ENCODE measurements at regions not wholly inside any gene's neighbourhood (a gene's known extent, or its start where the extent isn't known, plus 50 kb on each side); places are given as distances from the start of the nearest gene placed in this dataset.

DNA sequence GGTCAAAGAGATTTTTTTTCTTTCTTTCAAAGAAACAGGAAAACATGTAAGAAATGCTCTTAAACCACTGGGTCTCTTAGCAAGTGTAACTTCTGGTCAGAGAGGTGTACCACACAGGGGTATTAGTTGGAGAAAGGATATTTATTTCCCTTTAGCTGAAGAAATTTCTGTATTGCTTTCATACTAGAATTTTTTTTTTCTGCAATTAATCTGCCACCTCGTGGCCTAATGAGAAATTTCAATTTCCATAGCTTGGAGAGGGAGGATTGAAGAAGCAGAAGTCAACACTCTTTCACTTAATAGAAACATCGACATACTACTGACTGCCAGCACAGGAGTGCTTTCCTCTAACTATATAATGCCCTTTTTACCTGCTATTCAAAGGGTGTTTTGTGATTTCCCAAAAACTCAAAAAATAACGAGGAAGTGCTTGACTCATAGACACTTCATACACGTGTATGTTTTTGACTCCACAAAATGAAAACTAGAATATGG, 177.6 kb upstream of the NAMPT start:
- no peaks in the 10 kb centered on the region for H3K27me3 Mint-ChIP-seq
- peaks cover 16% of the 10 kb centered on the region for H3K36me3 Mint-ChIP-seq (ENCODE audit: low read depth)
- H3K27ac Mint-ChIP-seq, result peak overlapping the region; percentile 63
- TF ChIP-seq, protein P1, sequence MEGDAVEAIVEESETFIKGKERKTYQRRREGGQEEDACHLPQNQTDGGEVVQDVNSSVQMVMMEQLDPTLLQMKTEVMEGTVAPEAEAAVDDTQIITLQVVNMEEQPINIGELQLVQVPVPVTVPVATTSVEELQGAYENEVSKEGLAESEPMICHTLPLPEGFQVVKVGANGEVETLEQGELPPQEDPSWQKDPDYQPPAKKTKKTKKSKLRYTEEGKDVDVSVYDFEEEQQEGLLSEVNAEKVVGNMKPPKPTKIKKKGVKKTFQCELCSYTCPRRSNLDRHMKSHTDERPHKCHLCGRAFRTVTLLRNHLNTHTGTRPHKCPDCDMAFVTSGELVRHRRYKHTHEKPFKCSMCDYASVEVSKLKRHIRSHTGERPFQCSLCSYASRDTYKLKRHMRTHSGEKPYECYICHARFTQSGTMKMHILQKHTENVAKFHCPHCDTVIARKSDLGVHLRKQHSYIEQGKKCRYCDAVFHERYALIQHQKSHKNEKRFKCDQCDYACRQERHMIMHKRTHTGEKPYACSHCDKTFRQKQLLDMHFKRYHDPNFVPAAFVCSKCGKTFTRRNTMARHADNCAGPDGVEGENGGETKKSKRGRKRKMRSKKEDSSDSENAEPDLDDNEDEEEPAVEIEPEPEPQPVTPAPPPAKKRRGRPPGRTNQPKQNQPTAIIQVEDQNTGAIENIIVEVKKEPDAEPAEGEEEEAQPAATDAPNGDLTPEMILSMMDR (IDR thresholded peaks at IDR 0.05), result peak; percentile 79
- H3K4me1 Mint-ChIP-seq (ENCODE audit: low read depth), result peaks cover 25% of the 10 kb centered on the region
- ChIA-PET CTCF (interaction anchor here (0.7 to 3.0 kb wide), 51 partner anchors 10 to 295 kb away, joined by 3 to 73 read pairs (median 4); partner anchors contain the start of gene NAMPT), POLR2A (interaction anchor here (1.1 to 2.9 kb wide), 6 partner anchors 15 to 286 kb away, joined by 3 to 18 read pairs (median 4); partner anchors contain the start of gene NAMPT)
- intact Hi-C loops (cut with micrococcal nuclease), result loop anchor here (2.0 to 5.0 kb wide), 2 partner anchors 185 to 286 kb away; no protein-coding TSS in a partner anchor
- ATAC-seq (peak; percentile 69), DNase-seq (peak; percentile 13)
- peak overlapping the region; percentile 25 for H3K4me3 Mint-ChIP-seq
- peaks cover 14% of the 10 kb centered on the region for H3K9me3 Mint-ChIP-seq

DNA sequence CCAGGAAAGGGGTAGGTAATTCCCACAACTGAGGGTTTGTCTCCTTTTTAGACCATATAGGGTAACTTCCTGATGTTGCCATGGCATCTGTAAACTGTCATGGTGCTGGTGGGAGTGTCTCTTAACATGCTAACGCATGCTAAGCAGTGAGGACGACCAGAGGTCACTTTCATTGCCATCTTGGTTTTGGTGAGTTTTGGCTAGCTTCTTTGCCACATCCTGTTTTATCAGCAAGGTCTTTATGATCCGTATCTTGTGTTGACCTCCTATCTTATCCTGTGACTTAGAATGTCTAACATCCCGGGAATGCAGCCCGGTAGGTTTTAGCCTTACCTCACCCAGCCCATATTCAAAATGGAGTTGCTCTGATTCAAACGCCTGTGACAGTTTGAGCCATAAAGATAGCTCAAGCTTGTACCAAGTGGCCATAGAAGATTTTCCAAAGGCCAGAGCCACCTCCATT, 176.0 kb upstream of the NAMPT start:
- CTCF ChIA-PET, result interaction anchor here (1.0 to 3.0 kb wide), 8 partner anchors 12 to 284 kb away, joined by 4 to 73 read pairs (median 14); partner anchors contain the start of gene NAMPT
- H3K36me3 Mint-ChIP-seq (ENCODE audit: low read depth), result peaks cover 18% of the 10 kb centered on the region
- ATAC-seq, result no peak

DNA sequence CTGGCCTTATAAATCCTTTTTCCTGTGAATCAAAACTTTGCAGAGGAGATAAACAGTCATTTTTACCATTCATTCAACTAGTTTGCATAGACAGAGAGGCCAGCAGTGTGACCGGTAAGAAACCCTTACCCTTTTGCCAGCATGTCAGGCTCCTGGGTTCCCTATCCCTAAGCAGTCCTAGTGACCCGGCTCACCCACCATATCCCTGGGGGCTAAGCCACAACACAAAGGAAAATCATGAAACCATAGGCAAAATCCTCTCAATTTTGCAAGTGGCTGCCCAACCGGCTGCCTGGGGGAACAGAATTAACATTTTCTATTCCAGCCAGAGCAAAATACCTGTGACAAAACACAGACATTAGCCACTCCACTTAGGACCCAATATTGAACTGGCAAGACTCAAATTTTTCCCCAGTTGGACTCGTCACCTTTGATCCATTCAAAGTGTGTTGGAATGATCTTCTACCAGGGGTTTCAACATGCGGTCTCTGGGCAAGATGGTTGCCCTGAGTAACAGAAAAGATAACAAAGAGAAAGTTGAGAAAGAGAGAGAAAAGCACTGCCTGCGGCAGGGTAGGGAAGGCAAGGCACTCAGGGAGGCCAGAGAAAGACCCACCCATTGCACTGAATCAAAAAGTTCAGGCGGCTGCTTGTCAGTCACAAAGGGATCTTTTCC, 174.8 kb upstream of the NAMPT start:
- no peak for DNase-seq

More for the DNA sequence above, 176.0 kb upstream of the NAMPT start:
- no peak overlapping the region for H3K27ac Mint-ChIP-seq
- intact Hi-C loops (cut with micrococcal nuclease), result loop anchor here (5.0 kb wide), 1 partner anchor 184 kb away; no protein-coding TSS in a partner anchor
- H3K4me3 Mint-ChIP-seq, result no peak overlapping the region
- peaks cover 25% of the 10 kb centered on the region for H3K4me1 Mint-ChIP-seq (ENCODE audit: low read depth)
- DNase-seq, result no peak
- H3K9me3 Mint-ChIP-seq, result peaks cover 14% of the 10 kb centered on the region
- POLR2A ChIA-PET, result interaction anchor here (1.4 to 2.9 kb wide), 2 partner anchors 13 to 176 kb away, joined by 5 to 18 read pairs; partner anchors contain the start of gene NAMPT
- TF ChIP-seq, protein P1 (IDR thresholded peaks at IDR 0.05), result no peak
- H3K27me3 Mint-ChIP-seq, result peaks cover 2% of the 10 kb centered on the region

DNA sequence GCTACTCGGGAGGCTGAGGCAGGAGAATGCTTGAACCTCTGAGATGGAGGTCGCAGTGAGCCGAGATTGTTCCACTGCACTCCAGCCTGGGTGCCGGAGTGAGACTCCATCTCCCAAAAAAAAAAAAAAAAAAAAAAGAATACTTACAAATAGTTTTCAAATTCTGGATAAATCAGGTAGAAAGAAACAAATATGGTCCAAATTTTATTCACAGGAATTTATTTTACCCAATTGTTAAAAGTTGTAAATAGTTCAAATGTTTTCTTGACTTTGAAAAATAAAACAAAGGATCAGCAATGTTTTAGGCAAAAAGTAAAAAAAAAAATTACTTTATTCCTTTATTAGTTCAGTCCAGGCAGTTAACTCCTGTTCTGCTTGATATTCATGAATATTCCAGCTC, 172.9 kb upstream of the NAMPT start:
- Mint-ChIP-seq H3K4me1 (ENCODE audit: low read depth) (peaks cover 16% of the 10 kb centered on the region), H3K27ac (no peak overlapping the region), H3K9me3 (peaks cover 18% of the 10 kb centered on the region), H3K4me3 (no peak overlapping the region), H3K36me3 (ENCODE audit: low read depth) (peaks cover 18% of the 10 kb centered on the region), H3K27me3 (peaks cover 5% of the 10 kb centered on the region)
- ChIA-PET POLR2A (no interaction called here), CTCF (interaction anchor here (1.0 to 1.8 kb wide), 2 partner anchors 10 to 140 kb away, joined by 3 to 9 read pairs; no protein-coding TSS in a partner anchor)
- ATAC-seq, result no peak
- TF ChIP-seq, protein P1 (IDR thresholded peaks at IDR 0.05), result no peak
- DNase-seq, result no peak
- intact Hi-C loops (cut with micrococcal nuclease), result no loop called here

More for the DNA sequence above, 174.8 kb upstream of the NAMPT start:
- Mint-ChIP-seq H3K4me3 (no peak overlapping the region), H3K9me3 (peaks cover 14% of the 10 kb centered on the region), H3K27me3 (peaks cover 5% of the 10 kb centered on the region), H3K4me1 (ENCODE audit: low read depth) (peaks cover 25% of the 10 kb centered on the region), H3K27ac (no peak overlapping the region), H3K36me3 (ENCODE audit: low read depth) (peaks cover 18% of the 10 kb centered on the region)
- TF ChIP-seq, protein P1 (IDR thresholded peaks at IDR 0.05), result no peak
- intact Hi-C loops (cut with micrococcal nuclease), result loop anchor here (5.0 kb wide), 1 partner anchor 182 kb away; no protein-coding TSS in a partner anchor
- no peak for ATAC-seq
- ChIA-PET CTCF (interaction anchor here (0.8 to 1.8 kb wide), 4 partner anchors 11 to 283 kb away, joined by 3 to 9 read pairs (median 5); no protein-coding TSS in a partner anchor), POLR2A (interaction anchor here (1.0 kb wide), 1 partner anchor 175 kb away, joined by 3 read pairs; the partner anchor contains the start of gene NAMPT)

All from activated CD8-positive, alpha-beta T cell treated with anti-CD3 and anti-CD28 coated beads for 36 hours (primary cell).